B cell (primary cell): ENCODE measurements at regions not wholly inside any gene's neighbourhood (a gene's known extent, or its start where the extent isn't known, plus 50 kb on each side); places are given as distances from the start of the nearest gene placed in this dataset.

Experiments used
- EZH2 ChIP-seq: IDR thresholded peaks from 2 replicates; pipeline ENCODE4 v1.6.1; 2012; ENCODE audit warnings: borderline replicate concordance, low read depth, mild to moderate bottlenecking, moderate library complexity, low read length; ENCODE audit not compliant: insufficient read depth, poor library complexity, severe bottlenecking
- TF ChIP-seq, protein P1 (sequence below): fragments of 200-600 bp; IDR thresholded peaks from one replicate; pipeline ENCODE4 v1.8.0; 2022; ENCODE audit warnings: antibody characterized with exemption, mild to moderate bottlenecking

DNA sequence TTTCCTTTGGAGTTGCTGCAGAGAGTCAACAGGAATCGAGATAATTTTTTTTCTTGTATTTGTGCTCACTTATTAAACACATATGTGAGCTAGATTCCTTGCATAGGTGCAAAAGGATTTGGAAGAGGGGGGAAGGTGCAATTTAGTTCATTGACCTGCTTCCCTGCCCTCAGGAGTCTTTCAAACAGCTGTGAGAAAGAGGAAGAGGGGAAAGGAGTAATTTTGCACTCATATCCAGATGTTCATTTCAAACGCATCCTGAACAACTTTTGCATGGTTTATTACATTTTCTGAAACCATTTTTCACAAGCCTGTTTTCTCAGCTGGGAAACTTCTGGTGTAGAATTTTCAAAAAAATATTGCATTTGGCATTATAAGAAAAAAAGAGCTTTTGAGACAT is 795.0 kb downstream of the MAFB start:
- TF ChIP-seq, protein P1, sequence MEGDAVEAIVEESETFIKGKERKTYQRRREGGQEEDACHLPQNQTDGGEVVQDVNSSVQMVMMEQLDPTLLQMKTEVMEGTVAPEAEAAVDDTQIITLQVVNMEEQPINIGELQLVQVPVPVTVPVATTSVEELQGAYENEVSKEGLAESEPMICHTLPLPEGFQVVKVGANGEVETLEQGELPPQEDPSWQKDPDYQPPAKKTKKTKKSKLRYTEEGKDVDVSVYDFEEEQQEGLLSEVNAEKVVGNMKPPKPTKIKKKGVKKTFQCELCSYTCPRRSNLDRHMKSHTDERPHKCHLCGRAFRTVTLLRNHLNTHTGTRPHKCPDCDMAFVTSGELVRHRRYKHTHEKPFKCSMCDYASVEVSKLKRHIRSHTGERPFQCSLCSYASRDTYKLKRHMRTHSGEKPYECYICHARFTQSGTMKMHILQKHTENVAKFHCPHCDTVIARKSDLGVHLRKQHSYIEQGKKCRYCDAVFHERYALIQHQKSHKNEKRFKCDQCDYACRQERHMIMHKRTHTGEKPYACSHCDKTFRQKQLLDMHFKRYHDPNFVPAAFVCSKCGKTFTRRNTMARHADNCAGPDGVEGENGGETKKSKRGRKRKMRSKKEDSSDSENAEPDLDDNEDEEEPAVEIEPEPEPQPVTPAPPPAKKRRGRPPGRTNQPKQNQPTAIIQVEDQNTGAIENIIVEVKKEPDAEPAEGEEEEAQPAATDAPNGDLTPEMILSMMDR: no peak
- TF ChIP-seq EZH2: no peak
